Stimulated activated CD4-positive, alpha-beta T cell treated with anti-CD3 and anti-CD28 coated beads, Interleukin-12 subunit alpha, Interleukin-12 subunit beta, amount 100 ng/mL, for 48 hours (primary cell): ENCODE measurements at regions not wholly inside any gene's neighbourhood (a gene's known extent, or its start where the extent isn't known, plus 50 kb on each side); places are given as distances from the start of the nearest gene placed in this dataset.

Source experiments
- DNase-seq, 3 donors: peaks; one replicate each; pipeline ENCODE4 v3.0.0-alpha.2; 2020; ENCODE audit warnings: low read depth in 2 of 3, low spot score in 1 of 3

DNA sequence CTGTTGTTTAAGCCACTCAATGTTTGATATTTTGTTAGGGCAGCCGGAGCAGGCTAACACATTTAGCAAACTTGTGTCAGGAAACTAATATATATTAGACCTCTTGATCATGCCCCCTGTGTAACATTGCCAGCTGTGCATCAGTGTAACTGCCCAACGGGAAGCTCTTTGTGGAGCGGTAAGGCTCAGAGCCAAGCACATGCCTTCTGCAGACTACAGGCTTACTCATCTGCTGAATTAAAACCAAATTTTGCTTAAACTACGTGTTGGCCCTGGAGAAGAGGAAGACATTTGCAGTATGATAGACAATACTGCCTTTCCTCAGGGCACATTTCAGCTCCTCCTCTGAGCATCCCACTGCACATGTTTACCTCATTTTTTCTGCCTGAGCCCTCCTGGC, 50.5 kb upstream of the KCNMB2 start:
- DNase-seq, result no peak
